ENCODE measurements at regions not wholly inside any gene's neighbourhood (a gene's known extent, or its start where the extent isn't known, plus 50 kb on each side); places are given as distances from the start of the nearest gene placed in this dataset.

DNA sequence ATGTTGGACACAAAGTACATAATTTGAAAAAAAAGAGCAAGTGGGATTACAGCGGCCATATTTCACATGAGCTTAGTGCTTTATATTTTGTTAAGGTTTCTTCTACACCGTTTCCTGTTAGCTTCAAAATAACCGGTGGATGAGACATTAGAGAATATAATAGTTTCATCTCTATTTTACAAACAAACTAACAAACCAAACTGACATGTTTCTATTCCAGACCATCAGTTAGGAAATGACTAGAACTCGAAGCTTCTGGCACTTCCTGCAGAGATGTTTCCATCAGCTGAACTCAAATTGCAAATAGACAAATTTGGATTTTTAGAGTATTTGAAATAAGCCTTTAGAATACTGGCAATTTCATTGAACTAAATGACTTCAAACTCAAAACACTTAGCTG lies 86.5 kb downstream of the MTRR start:
- H3K36me3 Mint-ChIP-seq (ENCODE audit: insufficient read depth in 2 of 2) = no peaks in the 10 kb centered on the region
- H3K4me1 Mint-ChIP-seq (ENCODE audit: low read depth) = no peaks in the 10 kb centered on the region
- ATAC-seq (replicated peaks in 1 of 2) (no peak), DNase-seq (no peak)
- H3K27ac Mint-ChIP-seq = no peak overlapping the region
- no peak overlapping the region for H3K4me3 Mint-ChIP-seq
- peaks cover 4% of the 10 kb centered on the region for H3K27me3 Mint-ChIP-seq (ENCODE audit: low read depth)
- H3K9me3 Mint-ChIP-seq = no peaks in the 10 kb centered on the region

DNA sequence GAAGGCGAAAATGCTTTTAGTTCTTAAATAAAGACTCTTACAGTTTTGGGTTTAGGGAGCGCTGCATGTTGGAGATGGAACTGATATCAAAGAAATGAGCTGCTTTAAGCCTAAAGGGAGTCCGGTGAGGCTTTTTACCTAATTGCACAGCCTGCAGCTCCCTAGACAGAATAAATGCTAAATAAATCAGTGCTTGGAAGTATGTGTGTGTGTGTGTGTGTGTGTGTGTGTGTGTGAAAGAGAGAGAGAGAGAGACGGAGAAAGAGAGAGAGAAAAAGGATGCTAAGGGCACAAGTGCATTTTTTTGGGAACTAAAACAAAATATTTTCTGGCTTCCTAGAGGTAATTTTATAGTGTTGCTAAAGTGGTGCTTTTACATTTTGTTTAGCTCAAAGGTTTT lies 88.4 kb downstream of the MTRR start:
- DNase-seq (no peak), ATAC-seq (replicated peaks in 1 of 2) (no peak)
- Mint-ChIP-seq H3K4me3 (no peak overlapping the region), H3K4me1 (ENCODE audit: low read depth) (no peaks in the 10 kb centered on the region), H3K36me3 (ENCODE audit: insufficient read depth in 2 of 2) (no peaks in the 10 kb centered on the region), H3K9me3 (peaks cover 0 to 1% of the 10 kb centered on the region in 2 donors), H3K27ac (no peak overlapping the region), H3K27me3 (ENCODE audit: low read depth) (peaks cover 5% of the 10 kb centered on the region)

DNA sequence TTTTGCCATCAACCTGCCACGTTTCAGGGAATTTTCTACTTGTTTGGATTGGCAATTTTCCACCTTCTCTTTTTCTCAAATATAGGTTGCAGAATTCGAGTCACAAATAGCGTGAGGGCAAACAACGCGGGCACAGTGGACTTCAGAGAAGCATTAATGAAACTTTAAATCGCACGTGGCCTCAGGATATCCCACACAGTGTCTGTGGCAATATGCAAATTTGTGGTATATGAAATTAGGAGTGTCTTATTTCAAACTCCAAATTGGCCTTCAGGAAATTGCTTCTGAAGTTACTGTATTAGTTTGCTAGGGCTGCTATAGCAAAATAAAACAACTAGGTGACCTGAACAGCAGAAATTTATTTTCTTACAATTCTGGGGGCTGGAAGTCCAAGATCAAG lies 91.2 kb downstream of the MTRR start:
- H3K9me3 Mint-ChIP-seq = peaks cover 0 to 1% of the 10 kb centered on the region in 2 donors

DNA sequence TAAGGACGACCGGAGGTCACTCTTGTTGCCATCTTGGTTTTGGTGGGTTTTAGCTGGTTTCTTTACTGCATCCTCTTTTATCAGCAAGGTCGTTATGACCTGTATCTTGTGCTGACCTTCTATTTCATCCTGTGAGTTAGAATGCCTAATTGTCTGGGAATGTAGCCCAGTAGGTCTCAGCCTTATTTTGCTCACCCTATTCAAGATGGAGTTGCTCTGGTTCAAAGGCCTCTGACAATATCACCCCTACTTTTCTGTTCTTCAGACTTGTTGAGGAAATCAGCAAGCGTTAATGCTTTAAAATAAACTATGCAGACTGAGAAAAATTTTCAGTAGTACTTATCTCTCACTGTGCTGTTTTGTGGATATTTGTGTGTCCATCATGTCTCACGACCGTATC lies 92.6 kb downstream of the MTRR start:
- H3K27me3 Mint-ChIP-seq (ENCODE audit: low read depth) = peaks cover 6% of the 10 kb centered on the region
- ATAC-seq (replicated peaks in 1 of 2) = no peak

More for the DNA sequence above, 91.2 kb downstream of the MTRR start:
- Mint-ChIP-seq H3K27me3 (ENCODE audit: low read depth) (peaks cover 5% of the 10 kb centered on the region), H3K4me1 (ENCODE audit: low read depth) (no peaks in the 10 kb centered on the region), H3K27ac (no peak overlapping the region), H3K4me3 (no peak overlapping the region), H3K36me3 (ENCODE audit: insufficient read depth in 2 of 2) (no peaks in the 10 kb centered on the region)
- no peak for ATAC-seq (replicated peaks in 1 of 2)
- DNase-seq = no peak

DNA sequence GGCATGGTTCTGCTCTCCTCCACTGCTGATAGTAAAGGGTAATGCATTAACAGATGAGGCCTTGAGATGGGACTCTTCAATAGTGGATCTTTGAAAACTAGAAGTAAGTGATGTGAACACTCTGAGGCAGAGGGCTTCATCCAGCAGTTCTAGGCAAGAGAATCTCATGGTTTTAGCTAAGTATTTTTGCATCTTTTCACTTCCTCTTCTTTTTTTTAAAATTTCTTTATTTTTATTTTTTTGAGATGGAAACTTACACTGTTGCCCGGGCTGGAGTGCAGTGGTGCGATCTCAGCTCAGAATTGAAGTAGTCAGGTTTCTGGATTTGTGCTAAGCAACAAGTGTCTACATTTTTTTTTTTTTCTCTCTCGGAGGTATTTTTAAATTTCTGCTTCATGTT lies 101.9 kb downstream of the MTRR start:
- H3K27ac Mint-ChIP-seq = no peak overlapping the region
- H3K9me3 Mint-ChIP-seq = no peaks in the 10 kb centered on the region
- ATAC-seq (replicated peaks in 1 of 2) (no peak), DNase-seq (no peak)
- H3K4me3 Mint-ChIP-seq = no peak overlapping the region
- H3K4me1 Mint-ChIP-seq (ENCODE audit: low read depth) = no peaks in the 10 kb centered on the region
- H3K36me3 Mint-ChIP-seq (ENCODE audit: insufficient read depth in 2 of 2) = no peaks in the 10 kb centered on the region
- H3K27me3 Mint-ChIP-seq (ENCODE audit: low read depth) = peaks cover 10% of the 10 kb centered on the region

More for the DNA sequence above, 92.6 kb downstream of the MTRR start:
- Mint-ChIP-seq H3K9me3 (peaks cover 0 to 1% of the 10 kb centered on the region in 2 donors), H3K4me1 (ENCODE audit: low read depth) (no peaks in the 10 kb centered on the region), H3K4me3 (no peak overlapping the region), H3K27ac (no peak overlapping the region), H3K36me3 (ENCODE audit: insufficient read depth in 2 of 2) (no peaks in the 10 kb centered on the region)
- DNase-seq = no peak

DNA sequence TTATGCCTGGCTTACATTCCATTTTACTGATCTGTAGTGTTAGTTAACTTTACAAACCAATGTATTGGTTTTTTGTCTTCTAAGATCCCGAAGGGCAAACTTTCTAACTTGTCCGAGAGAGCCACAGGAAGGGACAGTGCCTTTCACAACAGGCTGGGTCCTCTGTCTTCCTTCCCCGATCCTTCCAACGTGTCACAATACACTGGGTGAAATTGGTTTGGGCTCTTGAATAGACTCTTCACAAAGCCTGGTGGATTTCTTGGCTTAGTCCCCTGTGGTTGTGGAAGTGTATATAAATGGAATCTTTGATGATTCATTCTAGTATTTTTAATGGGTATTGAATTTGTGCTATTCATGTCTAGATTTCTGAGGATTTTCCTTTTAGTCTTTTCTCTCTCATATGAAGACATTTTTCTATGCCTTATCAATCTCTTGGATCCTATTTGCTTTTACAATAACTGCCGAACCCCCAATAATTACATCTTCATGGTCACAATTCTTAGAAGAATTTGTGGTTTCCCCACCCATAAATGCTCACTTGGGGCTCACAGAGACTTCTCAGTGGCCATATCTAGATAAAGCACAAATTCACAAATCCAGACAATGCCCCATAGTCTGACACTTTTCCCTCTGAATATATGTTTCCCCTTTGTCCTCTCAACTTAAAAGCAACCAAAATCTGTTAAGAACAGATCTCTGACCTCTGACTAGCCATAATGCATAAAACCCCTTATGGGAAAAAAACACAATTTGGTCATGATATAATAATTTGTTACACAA lies 107.7 kb downstream of the MTRR start:
- no peak for DNase-seq
- H3K27ac Mint-ChIP-seq = no peak overlapping the region
- no peaks in the 10 kb centered on the region for H3K4me1 Mint-ChIP-seq (ENCODE audit: low read depth)
- no peak overlapping the region for H3K4me3 Mint-ChIP-seq
- no peak for ATAC-seq (replicated peaks in 1 of 2)
- peaks cover 1 to 2% of the 10 kb centered on the region in 2 donors for H3K9me3 Mint-ChIP-seq
- H3K27me3 Mint-ChIP-seq (ENCODE audit: low read depth) = no peaks in the 10 kb centered on the region
- H3K36me3 Mint-ChIP-seq (ENCODE audit: insufficient read depth in 2 of 2) = no peaks in the 10 kb centered on the region

DNA sequence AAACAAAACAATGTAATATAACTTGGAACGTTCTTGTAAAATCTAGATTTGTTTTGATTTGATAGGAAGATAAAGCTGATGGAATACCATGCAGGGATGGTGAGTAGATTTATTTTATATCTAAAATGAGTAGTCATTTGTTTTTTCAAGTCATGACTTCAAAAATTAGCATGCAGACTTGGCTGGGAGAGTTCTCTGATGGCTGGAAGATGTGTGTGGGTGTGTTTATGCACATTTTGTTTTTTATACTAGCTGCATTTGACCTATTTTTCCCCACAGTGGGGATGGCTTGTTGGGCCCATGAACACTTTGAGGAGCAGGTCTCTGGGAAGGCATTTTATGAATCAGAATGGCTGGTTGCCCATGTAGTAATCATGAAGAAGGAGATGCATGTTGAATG lies 109.2 kb downstream of the MTRR start:
- ATAC-seq (replicated peaks in 1 of 2) = no peak

DNA sequence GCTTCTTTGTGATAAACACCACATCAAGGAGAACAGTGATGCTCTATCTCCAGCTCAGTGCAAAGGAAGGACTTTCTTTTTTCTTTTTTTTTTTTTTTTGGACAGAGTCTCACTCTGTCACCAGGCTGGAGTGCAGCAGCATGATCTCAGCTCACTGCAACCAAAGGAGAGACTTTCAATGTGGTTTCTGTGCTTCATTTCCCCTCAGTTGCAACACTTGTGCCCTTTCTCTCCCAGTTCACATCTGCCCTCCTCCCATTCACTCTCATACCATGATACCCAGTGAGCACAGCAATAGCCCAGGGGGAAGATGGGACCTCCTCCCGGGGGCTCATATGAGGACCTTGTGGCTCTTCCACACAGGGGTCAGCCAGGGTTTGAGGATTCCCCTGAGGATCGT lies 110.0 kb downstream of the MTRR start:
- no peaks in the 10 kb centered on the region for H3K4me1 Mint-ChIP-seq (ENCODE audit: low read depth)
- H3K36me3 Mint-ChIP-seq (ENCODE audit: insufficient read depth in 2 of 2) = no peaks in the 10 kb centered on the region
- DNase-seq (no peak), ATAC-seq (replicated peaks in 1 of 2) (no peak)
- H3K9me3 Mint-ChIP-seq = peaks cover 1 to 2% of the 10 kb centered on the region in 2 donors
- H3K27me3 Mint-ChIP-seq (ENCODE audit: low read depth) = no peaks in the 10 kb centered on the region
- H3K4me3 Mint-ChIP-seq = no peak overlapping the region
- H3K27ac Mint-ChIP-seq = no peak overlapping the region

More for the DNA sequence above, 109.2 kb downstream of the MTRR start:
- Mint-ChIP-seq H3K4me3 (no peak overlapping the region), H3K4me1 (ENCODE audit: low read depth) (no peaks in the 10 kb centered on the region), H3K27me3 (ENCODE audit: low read depth) (no peaks in the 10 kb centered on the region), H3K36me3 (ENCODE audit: insufficient read depth in 2 of 2) (no peaks in the 10 kb centered on the region), H3K9me3 (peaks cover 1 to 2% of the 10 kb centered on the region in 2 donors), H3K27ac (no peak overlapping the region)
- no peak for DNase-seq

DNA sequence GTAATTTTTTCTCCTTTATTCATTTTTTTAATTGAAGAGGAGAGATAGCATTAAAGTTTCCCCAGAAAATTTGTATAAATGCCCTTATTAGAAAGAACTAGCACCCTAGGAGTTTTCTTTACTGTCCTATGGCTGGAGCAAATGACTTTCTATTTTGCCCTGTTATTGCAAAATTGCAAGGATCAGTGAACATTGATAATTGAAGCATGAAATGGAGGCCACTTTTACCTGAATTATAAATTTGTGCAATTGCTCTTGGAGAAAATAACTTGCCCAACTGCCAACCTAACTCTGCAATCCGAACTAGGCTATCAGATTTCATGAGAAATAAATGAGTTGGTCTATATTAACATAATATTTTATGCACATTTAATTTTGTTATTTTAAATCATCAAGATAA lies 111.9 kb downstream of the MTRR start:
- H3K36me3 Mint-ChIP-seq (ENCODE audit: insufficient read depth in 2 of 2) = no peaks in the 10 kb centered on the region
- no peaks in the 10 kb centered on the region for H3K27me3 Mint-ChIP-seq (ENCODE audit: low read depth)
- H3K4me3 Mint-ChIP-seq = no peak overlapping the region
- H3K9me3 Mint-ChIP-seq = peaks cover 1 to 4% of the 10 kb centered on the region in 2 donors
- no peaks in the 10 kb centered on the region for H3K4me1 Mint-ChIP-seq (ENCODE audit: low read depth)
- ATAC-seq (replicated peaks in 1 of 2) = no peak
- H3K27ac Mint-ChIP-seq = no peak overlapping the region
- DNase-seq = no peak

DNA sequence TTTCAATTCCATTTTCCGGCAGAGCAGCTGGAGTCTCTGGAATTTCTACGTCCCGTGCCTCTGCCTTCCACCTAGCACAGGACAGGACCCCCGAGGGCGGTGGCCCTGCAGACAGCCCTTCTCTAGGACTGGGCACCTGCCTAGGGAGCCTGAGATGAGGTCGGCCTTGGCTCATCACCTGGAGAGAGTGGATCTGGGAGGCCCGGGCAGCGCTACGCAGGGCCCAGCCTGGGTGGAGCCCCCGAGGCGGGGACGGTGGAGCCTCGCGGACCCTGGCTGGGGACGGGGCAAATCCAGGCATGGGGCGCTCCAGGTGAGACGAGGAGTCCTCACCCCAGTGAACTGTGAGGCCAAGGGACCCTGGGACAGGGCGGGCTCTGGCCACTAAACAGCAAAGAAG lies 114.5 kb downstream of the MTRR start:
- DNase-seq = no peak
- H3K4me3 Mint-ChIP-seq = no peak overlapping the region
- ATAC-seq (replicated peaks in 1 of 2) = no peak
- H3K27me3 Mint-ChIP-seq (ENCODE audit: low read depth) = no peaks in the 10 kb centered on the region
- H3K27ac Mint-ChIP-seq = no peak overlapping the region
- peaks cover 0 to 2% of the 10 kb centered on the region in 2 donors for H3K9me3 Mint-ChIP-seq
- H3K36me3 Mint-ChIP-seq (ENCODE audit: insufficient read depth in 2 of 2) = no peaks in the 10 kb centered on the region
- H3K4me1 Mint-ChIP-seq (ENCODE audit: low read depth) = no peaks in the 10 kb centered on the region

DNA sequence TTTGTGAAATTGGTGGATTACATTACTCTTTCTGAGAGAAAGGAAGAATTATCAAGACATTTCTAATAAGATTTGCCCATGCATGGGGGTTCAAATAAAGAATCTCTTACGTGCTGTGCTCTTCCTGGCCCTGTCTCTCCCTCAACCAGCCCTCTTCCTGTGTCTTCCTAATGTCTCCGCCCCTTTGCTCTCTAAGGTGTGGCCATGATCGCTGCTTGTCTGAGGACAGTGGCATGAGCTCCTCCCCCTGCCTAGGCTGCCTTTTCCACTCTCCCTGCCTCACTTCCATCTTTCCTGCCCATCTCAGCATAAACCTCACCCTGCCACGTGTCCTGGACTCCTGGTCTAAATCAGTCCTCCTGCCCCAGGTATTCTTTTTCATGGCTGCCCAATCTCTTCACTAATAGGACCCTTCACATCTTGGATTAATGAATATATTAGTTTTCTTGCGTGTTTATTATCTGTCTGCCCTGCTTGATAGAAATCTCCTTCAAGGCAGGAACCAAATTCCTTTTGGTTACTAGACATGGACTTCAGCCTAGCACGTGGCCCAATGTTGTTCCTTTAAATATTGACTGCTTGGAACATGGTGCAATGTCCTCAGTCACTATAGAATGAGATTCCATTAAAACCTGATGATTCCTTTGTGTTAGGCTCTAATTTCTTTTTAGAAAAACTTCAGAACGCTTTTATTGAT lies 122.3 kb downstream of the MTRR start:
- H3K4me1 Mint-ChIP-seq (ENCODE audit: low read depth) = no peaks in the 10 kb centered on the region
- no peak overlapping the region for H3K4me3 Mint-ChIP-seq

DNA sequence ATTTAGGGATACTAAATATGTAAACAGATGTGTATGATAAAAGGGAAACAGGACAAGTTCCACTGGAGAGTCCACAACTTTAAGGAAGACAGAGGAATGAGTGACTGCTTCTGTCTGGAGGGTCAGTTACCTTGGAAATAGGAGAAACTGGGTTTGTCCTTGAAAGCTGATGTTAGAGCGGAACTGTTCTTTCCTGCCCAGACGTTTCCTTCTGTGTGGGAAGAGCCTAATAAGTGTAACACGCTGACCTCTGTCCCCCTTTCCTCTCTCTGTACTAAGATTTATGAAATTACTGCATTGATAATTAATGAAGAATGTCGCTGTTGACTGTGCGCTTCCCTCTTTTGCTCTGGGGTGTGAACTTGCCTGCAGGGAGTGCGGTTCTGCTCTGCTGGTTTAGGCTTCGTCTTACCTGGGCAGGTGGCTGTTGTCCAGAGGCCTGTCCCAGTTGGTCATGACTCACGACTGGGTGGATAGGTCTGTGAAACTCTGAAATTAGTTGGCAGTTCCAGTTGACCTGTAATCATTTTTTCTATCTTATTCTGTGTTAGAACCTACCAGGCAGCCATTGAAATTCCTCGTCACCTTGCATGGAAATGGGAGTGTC lies 126.8 kb downstream of the MTRR start:
- ATAC-seq (replicated peaks in 1 of 2) (no peak), DNase-seq (no peak)
- Mint-ChIP-seq H3K9me3 (peaks cover 2% of the 10 kb centered on the region in 2 donors), H3K36me3 (ENCODE audit: insufficient read depth in 2 of 2) (no peaks in the 10 kb centered on the region), H3K27ac (no peak overlapping the region), H3K4me1 (ENCODE audit: low read depth) (no peaks in the 10 kb centered on the region), H3K27me3 (ENCODE audit: low read depth) (peaks cover 7% of the 10 kb centered on the region), H3K4me3 (no peak overlapping the region)

More for the DNA sequence above, 122.3 kb downstream of the MTRR start:
- H3K27ac Mint-ChIP-seq = no peak overlapping the region
- no peak for DNase-seq
- peaks cover 7% of the 10 kb centered on the region for H3K27me3 Mint-ChIP-seq (ENCODE audit: low read depth)
- peaks cover 0 to 2% of the 10 kb centered on the region in 2 donors for H3K9me3 Mint-ChIP-seq
- H3K36me3 Mint-ChIP-seq (ENCODE audit: insufficient read depth in 2 of 2) = no peaks in the 10 kb centered on the region
- ATAC-seq (replicated peaks in 1 of 2) = no peak

DNA sequence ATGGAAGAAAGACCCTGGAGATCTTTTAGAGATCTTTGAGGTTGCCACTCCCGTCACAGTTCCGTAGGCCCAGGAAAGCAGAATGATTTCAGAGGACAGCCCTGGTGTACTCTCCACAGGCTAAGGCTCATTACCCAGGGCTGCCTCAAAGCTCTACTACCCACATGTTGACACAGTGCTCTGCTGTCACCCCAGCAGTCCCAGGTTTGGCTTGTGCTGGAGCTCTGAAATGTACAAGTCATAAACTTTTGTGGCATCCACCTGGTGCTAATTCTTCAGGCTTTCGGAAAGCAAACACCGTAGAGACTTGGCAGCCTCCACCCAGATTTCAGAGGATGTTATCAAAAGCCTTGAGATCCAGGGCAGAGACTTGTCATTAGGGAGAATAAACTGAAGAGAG lies 136.5 kb downstream of the MTRR start:
- no peaks in the 10 kb centered on the region for H3K36me3 Mint-ChIP-seq (ENCODE audit: insufficient read depth in 2 of 2)
- H3K4me3 Mint-ChIP-seq = no peak overlapping the region
- DNase-seq (no peak), ATAC-seq (replicated peaks in 1 of 2) (no peak)
- no peaks in the 10 kb centered on the region for H3K27me3 Mint-ChIP-seq (ENCODE audit: low read depth)
- peaks cover 2 to 5% of the 10 kb centered on the region in 2 donors for H3K9me3 Mint-ChIP-seq
- no peaks in the 10 kb centered on the region for H3K4me1 Mint-ChIP-seq (ENCODE audit: low read depth)
- no peak overlapping the region for H3K27ac Mint-ChIP-seq
